Vagina (tissue), 2 donors: ENCODE measurements at regions not wholly inside any gene's neighbourhood (a gene's known extent, or its start where the extent isn't known, plus 50 kb on each side); places are given as distances from the start of the nearest gene placed in this dataset.

Source experiments
- DNase-seq, 2 donors: peaks; one replicate each; pipeline ENCODE4 v3.0.0-alpha.2; 2017; ENCODE audit errors: extremely low spot score in 2 of 2
- H3K27ac ChIP-seq: fragments of 200-600 bp; sonication (generic); one replicate; pipeline ENCODE4 v1.5.1; 2019
- H3K27me3 ChIP-seq: fragments of 200-600 bp; sonication (generic); one replicate; pipeline ENCODE4 v1.5.1; 2019
- H3K36me3 ChIP-seq, 2 donors: fragments of 200-600 bp; sonication (generic); one replicate each; pipeline ENCODE4 v1.5.1; 2017 to 2019
- H3K4me1 ChIP-seq: fragments of 200-600 bp; sonication (generic); one replicate; pipeline ENCODE4 v1.5.1; 2019
- H3K4me3 ChIP-seq, 2 donors: fragments of 200-600 bp; sonication (generic); 1 replicate in 1 of 2; 2 replicates in 1 of 2; pipeline ENCODE4 v1.5.1; 2016 to 2019
- H3K9me3 ChIP-seq: fragments of 200-600 bp; sonication (generic); one replicate; pipeline ENCODE4 v1.5.1; 2019
- POLR2A ChIP-seq, 2 donors: fragments of 450-650 bp; IDR thresholded peaks; one replicate each; pipeline ENCODE4 v1.6.1; 2017; ENCODE audit warnings: antibody characterized with exemption in 2 of 2, mild to moderate bottlenecking in 2 of 2, moderate library complexity in 2 of 2
- POLR2AphosphoS5 ChIP-seq, 2 donors: sonication (generic); formaldehyde crosslinking; IDR thresholded peaks; one replicate each; pipeline ENCODE4 v1.9.0; 2017; ENCODE audit warnings: antibody characterized with exemption in 2 of 2, mild to moderate bottlenecking in 2 of 2, low read depth in 1 of 2; ENCODE audit not compliant: insufficient read depth in 1 of 2
- intact Hi-C: fragments of 100-400 bp; cut with DNase I; formaldehyde crosslinking; loops from one replicate; pipeline ENCODE4 v1.15.1; 2023
- TF ChIP-seq, protein P1 (sequence below), 3 experiments: fragments of 450-650 bp in 2 of 3; fragments of 200-600 bp in 1 of 3; sonication (generic) in 1 of 3; IDR thresholded peaks; one replicate each; pipeline ENCODE4 v1.5.1; 2017 to 2019; ENCODE audit warnings: antibody characterized with exemption in 3 of 3, mild to moderate bottlenecking in 2 of 3, moderate library complexity in 2 of 3

DNA sequence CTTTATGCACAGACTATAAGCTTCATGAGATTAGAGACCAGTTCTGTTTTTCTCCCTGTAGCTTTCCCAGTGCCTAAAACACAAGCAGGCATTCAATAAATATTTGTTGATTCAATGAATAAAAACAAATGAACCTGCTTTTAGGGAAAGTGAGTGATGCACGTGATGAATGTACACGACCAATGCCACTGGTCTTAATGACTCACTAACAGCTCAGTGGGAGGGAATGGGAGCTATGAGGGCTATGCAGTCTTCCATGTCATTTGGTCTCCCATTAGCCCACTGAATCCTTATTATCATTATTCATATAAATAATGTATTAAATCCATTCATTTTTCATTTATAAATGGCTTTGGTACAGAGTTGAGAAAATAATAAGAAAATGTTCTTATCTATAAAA lies 247.4 kb downstream of the FBXO8 start:
- no peak for TF ChIP-seq POLR2AphosphoS5 (IDR thresholded peaks at IDR 0.05; ENCODE audit: insufficient read depth in 1 of 2, low read depth in 1 of 2)
- TF ChIP-seq POLR2A (IDR thresholded peaks at IDR 0.05) = no peak
- TF ChIP-seq, protein P1, sequence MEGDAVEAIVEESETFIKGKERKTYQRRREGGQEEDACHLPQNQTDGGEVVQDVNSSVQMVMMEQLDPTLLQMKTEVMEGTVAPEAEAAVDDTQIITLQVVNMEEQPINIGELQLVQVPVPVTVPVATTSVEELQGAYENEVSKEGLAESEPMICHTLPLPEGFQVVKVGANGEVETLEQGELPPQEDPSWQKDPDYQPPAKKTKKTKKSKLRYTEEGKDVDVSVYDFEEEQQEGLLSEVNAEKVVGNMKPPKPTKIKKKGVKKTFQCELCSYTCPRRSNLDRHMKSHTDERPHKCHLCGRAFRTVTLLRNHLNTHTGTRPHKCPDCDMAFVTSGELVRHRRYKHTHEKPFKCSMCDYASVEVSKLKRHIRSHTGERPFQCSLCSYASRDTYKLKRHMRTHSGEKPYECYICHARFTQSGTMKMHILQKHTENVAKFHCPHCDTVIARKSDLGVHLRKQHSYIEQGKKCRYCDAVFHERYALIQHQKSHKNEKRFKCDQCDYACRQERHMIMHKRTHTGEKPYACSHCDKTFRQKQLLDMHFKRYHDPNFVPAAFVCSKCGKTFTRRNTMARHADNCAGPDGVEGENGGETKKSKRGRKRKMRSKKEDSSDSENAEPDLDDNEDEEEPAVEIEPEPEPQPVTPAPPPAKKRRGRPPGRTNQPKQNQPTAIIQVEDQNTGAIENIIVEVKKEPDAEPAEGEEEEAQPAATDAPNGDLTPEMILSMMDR (IDR thresholded peaks at IDR 0.05) = no peak
- no peak for DNase-seq
- intact Hi-C loops = no loop called here
- Histone ChIP-seq H3K27me3 (no peaks in the 10 kb centered on the region), H3K27ac (no peak overlapping the region), H3K36me3 (no peaks in the 10 kb centered on the region), H3K4me1 (no peaks in the 10 kb centered on the region), H3K9me3 (no peaks in the 10 kb centered on the region), H3K4me3 (no peak overlapping the region)

DNA sequence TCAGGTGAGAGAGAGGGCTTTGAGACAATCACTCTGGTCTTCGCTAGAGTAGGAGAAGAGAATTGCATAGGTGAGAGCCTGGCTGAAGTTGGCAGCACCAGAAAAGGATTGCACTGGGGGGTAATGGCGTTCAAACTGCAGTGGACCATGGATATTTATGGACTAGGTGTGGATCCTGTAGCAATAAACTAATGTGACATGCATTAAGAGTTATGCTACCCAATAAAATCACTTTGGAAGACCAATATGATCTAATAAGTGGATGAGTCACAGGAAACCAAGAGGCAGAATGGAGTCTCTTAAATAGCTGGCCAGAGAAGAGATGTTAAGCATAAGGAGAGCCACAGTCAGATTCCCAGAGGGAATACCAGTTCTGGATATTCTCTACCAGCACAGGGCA lies 259.8 kb downstream of the FBXO8 start:
- Histone ChIP-seq H3K27ac (no peak overlapping the region), H3K27me3 (no peaks in the 10 kb centered on the region), H3K4me1 (no peaks in the 10 kb centered on the region), H3K36me3 (no peaks in the 10 kb centered on the region), H3K4me3 (no peak overlapping the region), H3K9me3 (no peaks in the 10 kb centered on the region)
- intact Hi-C loops = no loop called here
- TF ChIP-seq POLR2A (IDR thresholded peaks at IDR 0.05) = no peak
- no peak for DNase-seq

DNA sequence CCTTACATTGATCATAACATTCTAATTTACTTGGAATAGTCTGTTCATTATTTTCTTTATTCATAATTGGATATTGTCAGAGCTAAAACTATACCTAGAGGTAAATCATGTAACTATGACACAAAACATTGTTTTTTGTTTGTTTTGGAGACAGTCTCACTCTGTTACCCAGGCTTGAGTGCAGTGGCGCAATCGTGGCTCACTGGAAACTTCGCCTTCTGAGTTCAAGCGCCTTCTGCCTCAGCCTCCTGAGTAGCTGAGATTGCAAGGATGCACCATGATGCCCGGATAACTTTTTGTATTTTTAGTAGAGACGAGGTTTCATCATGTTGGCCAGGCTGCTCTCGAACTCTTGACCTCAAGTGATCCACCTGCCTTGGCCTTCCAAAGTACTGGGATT lies 265.2 kb downstream of the FBXO8 start:
- intact Hi-C loops = no loop called here
- Histone ChIP-seq H3K4me1 (no peaks in the 10 kb centered on the region), H3K4me3 (no peak overlapping the region), H3K36me3 (no peaks in the 10 kb centered on the region), H3K9me3 (no peaks in the 10 kb centered on the region), H3K27me3 (no peaks in the 10 kb centered on the region), H3K27ac (no peak overlapping the region)
- DNase-seq = no peak
- no peak for TF ChIP-seq POLR2AphosphoS5 (IDR thresholded peaks at IDR 0.05; ENCODE audit: insufficient read depth in 1 of 2, low read depth in 1 of 2)
- TF ChIP-seq, protein P1 (IDR thresholded peaks at IDR 0.05) = no peak
- TF ChIP-seq POLR2A (IDR thresholded peaks at IDR 0.05) = no peak

DNA sequence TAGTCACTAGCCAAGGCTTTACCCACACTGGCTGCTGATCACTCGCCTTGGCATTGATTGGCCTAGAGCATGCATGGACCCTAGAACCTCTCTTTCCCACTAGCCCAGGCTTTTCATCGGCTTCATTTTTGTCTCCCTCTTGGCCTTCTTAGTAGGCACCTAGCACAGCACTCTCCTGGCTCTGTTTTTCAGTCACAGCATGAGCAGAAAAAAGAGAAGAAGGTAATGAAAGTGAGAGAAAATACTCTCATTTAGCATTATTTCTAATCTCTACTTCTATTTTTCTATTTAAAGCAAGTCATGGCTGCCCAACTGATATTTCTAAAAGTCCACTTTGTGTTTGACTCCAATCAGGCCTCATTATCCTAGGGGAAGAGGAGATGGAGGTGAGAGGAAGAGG lies 267.2 kb downstream of the FBXO8 start:
- Histone ChIP-seq H3K27me3 (no peaks in the 10 kb centered on the region), H3K4me1 (no peaks in the 10 kb centered on the region), H3K36me3 (no peaks in the 10 kb centered on the region), H3K27ac (no peak overlapping the region), H3K9me3 (no peaks in the 10 kb centered on the region), H3K4me3 (no peak overlapping the region)
- intact Hi-C loops = no loop called here
- TF ChIP-seq, protein P1 (IDR thresholded peaks at IDR 0.05) = no peak
- TF ChIP-seq POLR2A (IDR thresholded peaks at IDR 0.05) (no peak), POLR2AphosphoS5 (IDR thresholded peaks at IDR 0.05; ENCODE audit: insufficient read depth in 1 of 2, low read depth in 1 of 2) (no peak)
- no peak for DNase-seq

DNA sequence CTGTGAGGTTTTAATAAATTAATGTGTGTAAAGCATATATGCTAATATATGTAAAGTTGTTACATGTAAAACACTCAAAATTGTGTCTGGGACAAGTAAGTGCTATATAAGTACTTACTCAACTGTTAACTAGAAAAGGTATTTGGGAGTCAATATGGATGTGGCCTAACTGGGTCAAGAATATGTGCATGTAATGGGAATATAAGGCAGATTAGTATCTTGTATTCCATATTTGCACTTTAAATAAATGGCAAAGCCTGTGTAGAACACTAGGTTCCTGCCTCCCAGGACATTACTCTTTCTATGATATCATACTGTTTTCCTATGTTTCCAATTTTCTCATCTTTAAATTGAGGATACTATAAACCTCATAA lies 270.6 kb downstream of the FBXO8 start:
- intact Hi-C loops = no loop called here
- H3K4me1 ChIP-seq = no peaks in the 10 kb centered on the region
- H3K36me3 ChIP-seq = no peaks in the 10 kb centered on the region
- no peak for TF ChIP-seq POLR2AphosphoS5 (IDR thresholded peaks at IDR 0.05; ENCODE audit: insufficient read depth in 1 of 2, low read depth in 1 of 2)
- H3K9me3 ChIP-seq = no peaks in the 10 kb centered on the region
- DNase-seq = no peak
- no peak overlapping the region for H3K27ac ChIP-seq
- H3K4me3 ChIP-seq = no peak overlapping the region
- H3K27me3 ChIP-seq = no peaks in the 10 kb centered on the region

DNA sequence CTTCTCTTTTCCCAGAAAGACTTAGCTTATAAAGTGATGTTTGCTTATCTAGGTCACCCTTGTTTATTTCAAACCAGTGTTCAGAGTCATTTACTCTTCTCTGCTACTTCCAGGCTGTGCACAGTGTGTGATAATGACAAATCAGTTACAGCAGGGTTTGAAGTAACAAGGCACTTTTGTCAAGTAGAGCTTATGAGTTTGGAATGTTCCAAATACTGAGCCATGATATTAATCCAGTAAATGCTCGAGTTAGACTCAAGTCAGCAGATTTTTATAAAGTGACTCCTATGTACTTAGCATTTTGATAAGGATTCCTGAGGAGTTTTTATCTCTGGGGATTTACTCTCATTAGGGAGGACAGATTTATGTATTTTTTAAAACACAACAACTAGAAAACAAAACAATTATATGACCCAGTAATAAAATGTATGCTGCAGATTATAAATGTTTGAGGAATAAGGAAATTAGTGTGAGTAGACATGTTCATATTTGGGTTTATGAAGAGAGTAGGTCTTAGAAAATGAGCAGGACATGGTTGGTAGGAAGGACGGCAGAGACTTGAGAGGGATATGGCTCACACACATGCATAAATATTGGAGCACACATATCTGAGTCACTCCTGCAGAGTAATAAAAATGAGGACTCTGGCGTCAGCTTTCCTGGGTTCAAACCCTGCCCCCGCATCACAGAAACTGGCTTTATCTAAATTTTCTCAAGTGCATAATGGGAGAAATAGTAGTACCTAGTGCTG lies 271.2 kb downstream of the FBXO8 start:
- Histone ChIP-seq H3K36me3 (no peaks in the 10 kb centered on the region), H3K4me1 (no peaks in the 10 kb centered on the region), H3K27ac (no peak overlapping the region), H3K4me3 (no peak overlapping the region), H3K9me3 (no peaks in the 10 kb centered on the region), H3K27me3 (no peaks in the 10 kb centered on the region)
- TF ChIP-seq POLR2AphosphoS5 (IDR thresholded peaks at IDR 0.05; ENCODE audit: insufficient read depth in 1 of 2, low read depth in 1 of 2) (no peak), POLR2A (IDR thresholded peaks at IDR 0.05) (no peak)
- TF ChIP-seq, protein P1 (IDR thresholded peaks at IDR 0.05) = no peak
- no peak for DNase-seq
- intact Hi-C loops = no loop called here
